ENCODE measurements at regions not wholly inside any gene's neighbourhood (a gene's known extent, or its start where the extent isn't known, plus 50 kb on each side); places are given as distances from the start of the nearest gene placed in this dataset.
A peak's percentile ranks its signal among the peaks of the same experiment; 100 is the strongest.
"Not testable (repeated sequence)": the region's sequence is repeated elsewhere in the genome, so short reads cannot be mapped to it uniquely, and the experiment has no call there.

- no peak for DNase-seq (ENCODE audit: low read depth, low spot score)
Measured at GRCh38 chr6:141877275-141877983, 255.3 kb upstream of the GJE1 start.

GRCh38 chr6:141874930-141875602 lies 257.7 kb upstream of the GJE1 start:
- no peak for DNase-seq (ENCODE audit: low read depth, low spot score)

DNA sequence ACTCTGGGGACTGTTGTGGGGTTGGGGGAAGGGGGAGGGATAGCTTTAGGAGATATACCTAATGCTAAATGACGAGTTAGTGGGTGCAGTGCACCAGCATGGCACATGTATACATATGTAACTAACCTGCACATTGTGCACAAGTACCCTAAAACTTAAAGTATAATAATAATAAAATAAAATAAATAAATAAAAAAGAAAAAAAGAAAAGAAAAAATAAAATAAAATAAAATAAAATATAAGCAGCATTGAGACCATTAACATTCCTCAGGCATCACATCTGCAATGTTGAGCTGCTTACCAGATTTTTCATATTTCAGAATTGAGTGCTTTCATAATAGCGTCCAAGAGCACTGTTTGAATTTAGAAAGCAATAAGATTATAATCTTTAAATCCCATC lies 263.2 kb upstream of the GJE1 start:
- DNase-seq (ENCODE audit: low read depth, low spot score) = not testable (repeated sequence)

- DNase-seq (ENCODE audit: low read depth, low spot score) = no peak
Measured at GRCh38 chr6:141867767-141868166, 265.0 kb upstream of the GJE1 start.

GRCh38 chr6:141866731-141867497 lies 265.8 kb upstream of the GJE1 start:
- DNase-seq (ENCODE audit: low read depth, low spot score) = peak; percentile 18

DNA sequence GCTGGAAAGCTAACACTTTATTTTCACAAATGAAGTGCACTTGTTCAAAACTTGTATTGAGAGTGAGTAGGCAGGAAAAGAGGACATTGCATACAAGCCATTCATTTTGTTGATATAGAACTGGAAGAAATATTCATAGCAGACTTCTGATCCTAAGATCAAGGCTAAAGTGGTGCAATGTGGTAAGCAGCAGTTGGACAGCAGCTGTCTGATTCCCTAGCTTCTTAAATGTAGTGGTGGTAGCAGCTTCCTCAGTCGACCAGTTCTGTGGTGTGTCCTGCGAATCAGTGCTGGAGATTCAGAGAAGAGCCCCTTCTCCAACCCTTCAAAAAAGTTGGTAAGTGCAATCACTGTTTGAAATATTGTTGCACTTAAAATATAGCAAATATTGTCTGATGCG lies 281.7 kb upstream of the GJE1 start:
- DNase-seq (ENCODE audit: low read depth, low spot score) = no peak

DNA sequence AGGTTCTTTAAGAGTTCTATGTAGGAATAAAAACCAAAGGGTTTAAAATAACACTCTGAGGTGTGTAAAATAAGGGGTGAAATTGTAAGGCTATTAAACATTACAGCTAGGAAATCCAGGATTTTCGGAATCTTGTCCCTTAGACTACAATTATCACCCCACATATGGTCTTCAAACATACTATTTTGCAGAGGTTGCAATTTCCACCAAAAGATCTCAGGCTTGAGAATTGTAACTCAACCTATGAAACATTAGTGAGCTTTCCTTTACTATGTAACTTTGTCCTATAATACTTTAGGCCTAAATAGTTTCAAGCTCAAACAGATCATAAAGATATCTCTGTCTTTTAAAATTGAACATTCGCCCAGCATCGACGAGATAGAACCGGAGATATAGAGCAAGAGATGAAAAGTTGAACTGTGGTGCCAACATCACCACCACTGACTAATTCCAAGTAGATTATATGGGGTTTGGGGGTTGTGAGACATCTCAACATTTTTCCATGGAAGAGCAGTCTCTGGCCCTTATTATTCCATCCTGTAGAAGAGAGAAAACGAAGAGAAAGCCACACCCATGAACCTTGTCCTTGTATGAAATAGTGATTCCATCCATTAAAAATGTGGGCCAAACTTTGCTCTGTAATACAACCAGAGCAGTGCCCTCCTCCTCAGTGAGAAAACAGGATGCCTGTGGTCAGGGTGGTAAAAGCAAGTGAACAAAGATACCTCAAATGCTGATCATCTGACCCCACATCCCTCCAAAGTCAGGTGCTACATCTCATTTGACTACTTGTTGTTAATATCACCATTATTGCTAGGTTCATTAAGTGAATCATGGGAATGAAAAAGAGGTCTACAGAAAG lies 284.5 kb upstream of the GJE1 start:
- DNase-seq (ENCODE audit: low read depth, low spot score) = no peak

- no peak for DNase-seq (ENCODE audit: low read depth, low spot score)
Measured at GRCh38 chr6:141846639-141847038, 286.1 kb upstream of the GJE1 start.

DNA sequence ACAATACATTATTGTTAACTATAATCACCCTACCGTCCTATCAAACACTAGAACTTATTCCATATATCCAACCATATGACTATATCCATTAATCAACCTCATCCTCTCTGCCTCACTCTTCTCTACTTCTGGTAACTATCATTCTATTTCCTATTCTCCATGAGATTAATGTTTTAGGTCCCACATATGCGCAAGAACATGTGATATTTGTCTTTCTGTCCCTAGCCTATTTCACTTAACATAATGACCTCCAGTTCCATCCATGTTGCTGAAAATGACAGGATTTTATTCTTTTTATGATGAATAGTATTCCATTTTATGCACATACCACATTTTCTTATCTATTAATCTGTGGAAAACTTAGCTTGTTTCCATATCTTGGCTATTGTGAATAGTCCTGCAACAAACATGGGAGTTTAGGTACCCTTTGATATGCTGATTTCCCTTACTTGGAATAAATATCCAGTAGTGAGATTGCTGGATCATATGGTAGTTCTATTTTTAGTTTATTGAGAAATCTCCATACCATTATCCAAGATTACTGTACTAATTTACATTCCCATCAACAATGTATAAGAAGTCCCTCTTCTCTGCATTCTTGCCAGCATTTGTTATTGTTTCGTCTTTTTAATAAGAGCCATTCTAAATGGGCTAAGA lies 289.4 kb upstream of the GJE1 start:
- no peak for DNase-seq (ENCODE audit: low read depth, low spot score)

GRCh38 chr6:141833001-141833655 lies 299.6 kb upstream of the GJE1 start:
- DNase-seq (ENCODE audit: low read depth, low spot score) = no peak

DNA sequence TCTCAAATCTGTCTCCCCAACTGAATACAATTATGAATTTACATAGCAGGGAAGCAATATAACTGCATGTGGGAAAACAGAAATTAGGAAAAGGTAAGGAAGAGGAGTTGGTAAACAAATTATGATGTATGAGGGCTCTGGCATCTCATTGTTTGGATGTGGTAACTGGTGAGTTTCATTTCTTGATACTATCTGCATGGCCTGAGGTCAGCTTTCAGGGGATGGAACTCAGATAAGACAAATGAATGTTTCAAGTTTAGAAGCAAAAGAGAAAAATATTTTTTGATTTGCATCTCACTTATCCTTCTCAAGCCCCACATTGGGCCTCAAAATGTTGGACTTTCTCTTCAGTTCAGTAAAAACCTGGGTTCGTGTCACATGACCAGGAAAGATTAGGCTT lies 302.2 kb upstream of the GJE1 start:
- DNase-seq (ENCODE audit: low read depth, low spot score) = no peak

- no peak for DNase-seq (ENCODE audit: low read depth, low spot score)
Measured at GRCh38 chr6:141829566-141830360, 303.0 kb upstream of the GJE1 start.

DNA sequence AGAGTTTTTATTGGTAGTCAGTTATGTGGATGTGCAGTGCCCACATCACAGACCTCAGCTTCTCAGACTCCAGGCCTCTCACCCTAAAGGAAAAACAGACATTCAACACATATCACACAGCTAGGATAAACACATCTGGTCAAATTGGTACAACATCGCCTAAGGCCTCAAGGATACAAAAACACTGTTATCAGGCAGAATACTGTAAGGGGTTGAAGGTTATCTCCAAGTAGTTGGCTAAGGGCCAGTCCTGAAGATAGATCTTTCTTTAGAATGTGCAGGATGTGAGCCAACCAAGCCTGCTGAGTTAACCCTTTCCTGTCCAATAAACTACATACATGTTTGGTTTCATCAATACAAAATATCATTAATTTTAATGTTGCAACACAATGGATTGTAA lies 308.4 kb upstream of the GJE1 start:
- DNase-seq (ENCODE audit: low read depth, low spot score) = no peak

- DNase-seq (ENCODE audit: low read depth, low spot score) = not testable (repeated sequence)
Measured at GRCh38 chr6:141815039-141815438, 317.7 kb upstream of the GJE1 start.

DNA sequence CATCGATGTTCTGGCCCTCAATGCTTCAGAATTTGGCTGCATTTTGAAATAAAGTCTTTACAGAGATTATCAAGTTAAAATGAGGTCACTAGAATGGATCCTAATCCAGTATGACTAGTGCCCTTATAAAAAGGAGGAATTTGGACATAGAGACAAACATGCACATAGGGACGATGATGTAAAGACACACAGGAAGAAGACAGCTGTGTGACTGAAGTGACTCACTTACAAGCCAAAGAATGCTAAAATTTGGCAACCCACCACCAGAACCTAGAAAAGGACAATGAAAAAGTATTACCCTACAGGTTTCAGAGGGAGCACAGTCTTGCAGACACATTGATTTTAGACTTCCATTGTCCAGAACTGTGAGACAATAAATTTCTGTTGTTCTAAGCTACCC lies 322.8 kb upstream of the GJE1 start:
- DNase-seq (ENCODE audit: low read depth, low spot score) = no peak

DNA sequence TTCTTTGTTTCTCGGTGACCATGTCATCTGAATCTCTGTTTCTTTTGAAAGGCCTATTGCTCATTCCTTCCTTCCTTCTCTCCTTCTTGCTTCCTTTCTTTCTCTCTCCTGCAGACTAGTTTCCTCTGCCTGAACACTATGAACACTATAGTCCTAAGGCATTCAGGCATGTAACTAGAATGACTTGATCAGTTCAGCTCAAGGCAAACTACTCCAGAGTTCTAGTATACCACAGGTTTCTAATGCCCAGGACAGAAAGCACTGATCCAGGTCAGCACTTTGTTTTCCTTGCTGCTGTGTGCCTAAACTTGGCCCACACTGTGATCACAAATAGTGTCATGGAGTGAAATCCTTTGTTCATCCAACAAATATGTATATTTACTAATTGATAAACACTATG lies 324.1 kb upstream of the GJE1 start:
- DNase-seq (ENCODE audit: low read depth, low spot score) = no peak

- DNase-seq (ENCODE audit: low read depth, low spot score) = not testable (repeated sequence)
Measured at GRCh38 chr6:141800973-141801372, 331.8 kb upstream of the GJE1 start.

GRCh38 chr6:141790921-141791320 lies 341.8 kb upstream of the GJE1 start:
- no peak for DNase-seq (ENCODE audit: low read depth, low spot score)

DNA sequence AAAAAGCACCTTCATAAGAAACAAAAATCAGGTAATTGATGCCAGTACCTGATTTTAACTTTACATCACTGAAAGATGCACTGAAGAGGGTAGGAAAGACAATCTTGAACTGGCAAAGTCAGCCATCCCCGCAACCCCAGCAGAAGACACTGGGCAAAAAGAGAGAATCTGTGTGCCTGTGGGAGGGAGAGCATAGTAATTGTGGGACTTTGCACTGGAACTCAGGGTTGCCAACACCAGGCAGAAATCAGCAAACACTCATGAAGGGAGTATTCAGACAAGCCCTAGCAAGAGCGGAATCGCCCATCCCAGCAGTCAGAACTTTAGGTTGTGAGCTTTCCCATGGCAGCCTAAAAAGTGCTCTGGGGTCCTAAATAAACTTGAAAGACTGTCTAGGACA lies 344.6 kb upstream of the GJE1 start:
- DNase-seq (ENCODE audit: low read depth, low spot score) = no peak

DNA sequence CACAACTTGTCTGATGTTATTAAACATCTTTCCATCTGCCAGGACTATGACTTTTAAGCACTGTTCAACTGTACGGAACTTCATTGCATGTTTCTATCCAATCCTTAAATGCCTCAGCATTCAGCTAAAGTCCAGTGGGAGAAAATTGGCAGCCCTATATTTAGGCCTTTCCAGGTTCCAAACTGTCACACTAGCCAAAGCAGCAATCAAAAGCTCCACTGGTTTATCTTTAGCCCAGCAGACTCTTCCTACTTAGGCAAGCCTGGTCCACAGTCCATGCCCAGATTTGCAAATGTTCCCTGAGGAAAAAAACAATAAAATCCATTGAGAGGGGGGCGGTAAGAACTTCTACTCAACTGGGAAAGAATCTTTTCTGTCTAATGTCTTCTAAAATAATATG lies 349.1 kb upstream of the GJE1 start:
- DNase-seq (ENCODE audit: low read depth, low spot score) = no peak

Data from smooth muscle cell of the brain vasculature (primary cell).